ENCODE measurements at regions not wholly inside any gene's neighbourhood (a gene's known extent, or its start where the extent isn't known, plus 50 kb on each side); places are given as distances from the start of the nearest gene placed in this dataset.
"Not testable (repeated sequence)": the region's sequence is repeated elsewhere in the genome, so short reads cannot be mapped to it uniquely, and the experiment has no call there.

- H3K36me3 ChIP-seq (ENCODE audit: low read length) = no peaks in the 10 kb centered on the region
- no peak overlapping the region for H2AFZ ChIP-seq (ENCODE audit: low read depth, low read length, severe bottlenecking)
- no peak for TF ChIP-seq EZH2phosphoT487 (conservative IDR thresholded peaks at IDR 0.05; ENCODE audit: low read length)
- TF ChIP-seq, protein P1, sequence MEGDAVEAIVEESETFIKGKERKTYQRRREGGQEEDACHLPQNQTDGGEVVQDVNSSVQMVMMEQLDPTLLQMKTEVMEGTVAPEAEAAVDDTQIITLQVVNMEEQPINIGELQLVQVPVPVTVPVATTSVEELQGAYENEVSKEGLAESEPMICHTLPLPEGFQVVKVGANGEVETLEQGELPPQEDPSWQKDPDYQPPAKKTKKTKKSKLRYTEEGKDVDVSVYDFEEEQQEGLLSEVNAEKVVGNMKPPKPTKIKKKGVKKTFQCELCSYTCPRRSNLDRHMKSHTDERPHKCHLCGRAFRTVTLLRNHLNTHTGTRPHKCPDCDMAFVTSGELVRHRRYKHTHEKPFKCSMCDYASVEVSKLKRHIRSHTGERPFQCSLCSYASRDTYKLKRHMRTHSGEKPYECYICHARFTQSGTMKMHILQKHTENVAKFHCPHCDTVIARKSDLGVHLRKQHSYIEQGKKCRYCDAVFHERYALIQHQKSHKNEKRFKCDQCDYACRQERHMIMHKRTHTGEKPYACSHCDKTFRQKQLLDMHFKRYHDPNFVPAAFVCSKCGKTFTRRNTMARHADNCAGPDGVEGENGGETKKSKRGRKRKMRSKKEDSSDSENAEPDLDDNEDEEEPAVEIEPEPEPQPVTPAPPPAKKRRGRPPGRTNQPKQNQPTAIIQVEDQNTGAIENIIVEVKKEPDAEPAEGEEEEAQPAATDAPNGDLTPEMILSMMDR (IDR thresholded peaks at IDR 0.05; ENCODE audit: insufficient read depth, low read length, poor library complexity, severe bottlenecking) = no peak
Observed at GRCh38 chr22:48482771-48483170, 1344.9 kb downstream of the BRD1 start.

GRCh38 chr22:48482198-48482597 is 1345.5 kb downstream of the BRD1 start:
- H3F3A ChIP-seq (ENCODE audit: insufficient read depth); H3K4me3 ChIP-seq (ENCODE audit: insufficient read depth, low read length, poor library complexity, severe bottlenecking); H4K20me1 ChIP-seq (ENCODE audit: low read depth, low read length); H3K27ac ChIP-seq (ENCODE audit: low read depth, low read length); H2AFZ ChIP-seq (ENCODE audit: low read depth, low read length, severe bottlenecking); H3K9me2 ChIP-seq (replicated peaks; ENCODE audit: insufficient read depth, low read length); H3K36me3 ChIP-seq (ENCODE audit: low read length); H3K79me2 ChIP-seq (ENCODE audit: insufficient read depth, low read length); H3K4me2 ChIP-seq (ENCODE audit: low read depth, low read length, poor library complexity, severe bottlenecking); H3K9me3 ChIP-seq (ENCODE audit: insufficient read depth, low read length); H3K9ac ChIP-seq (ENCODE audit: low read length); H3K27me3 ChIP-seq (ENCODE audit: low read length): not testable (repeated sequence)

More at GRCh38 chr22:48482771-48483170, 1344.9 kb downstream of the BRD1 start:
- H3K9me2 ChIP-seq (replicated peaks; ENCODE audit: insufficient read depth, low read length) = no peaks in the 10 kb centered on the region
- no peak overlapping the region for H3K9ac ChIP-seq (ENCODE audit: low read length)
- H4K20me1 ChIP-seq (ENCODE audit: low read depth, low read length) = no peaks in the 10 kb centered on the region
- H3F3A ChIP-seq (ENCODE audit: insufficient read depth) = no peaks in the 10 kb centered on the region
- H3K79me2 ChIP-seq (ENCODE audit: insufficient read depth, low read length) = no peaks in the 10 kb centered on the region
- H3K9me3 ChIP-seq (ENCODE audit: insufficient read depth, low read length) = no peaks in the 10 kb centered on the region
- no peaks in the 10 kb centered on the region for H3K27me3 ChIP-seq (ENCODE audit: low read length)
- no peak overlapping the region for H3K27ac ChIP-seq (ENCODE audit: low read depth, low read length)
- H3K4me2 ChIP-seq (ENCODE audit: low read depth, low read length, poor library complexity, severe bottlenecking) = no peak overlapping the region
- H3K4me3 ChIP-seq (ENCODE audit: insufficient read depth, low read length, poor library complexity, severe bottlenecking) = no peak overlapping the region

GRCh38 chr22:48481748-48482147 is 1345.9 kb downstream of the BRD1 start:
- Histone ChIP-seq H3K9ac (ENCODE audit: low read length) (no peak overlapping the region), H3K79me2 (ENCODE audit: insufficient read depth, low read length) (no peaks in the 10 kb centered on the region), H3K9me2 (replicated peaks; ENCODE audit: insufficient read depth, low read length) (no peaks in the 10 kb centered on the region), H3K36me3 (ENCODE audit: low read length) (no peaks in the 10 kb centered on the region), H4K20me1 (ENCODE audit: low read depth, low read length) (no peaks in the 10 kb centered on the region), H3K4me2 (ENCODE audit: low read depth, low read length, poor library complexity, severe bottlenecking) (no peak overlapping the region), H3K27me3 (ENCODE audit: low read length) (no peaks in the 10 kb centered on the region), H3K9me3 (ENCODE audit: insufficient read depth, low read length) (no peaks in the 10 kb centered on the region), H2AFZ (ENCODE audit: low read depth, low read length, severe bottlenecking) (no peak overlapping the region), H3K27ac (ENCODE audit: low read depth, low read length) (no peak overlapping the region), H3F3A (ENCODE audit: insufficient read depth) (no peaks in the 10 kb centered on the region), H3K4me3 (ENCODE audit: insufficient read depth, low read length, poor library complexity, severe bottlenecking) (no peak overlapping the region)
- TF ChIP-seq EZH2phosphoT487 (conservative IDR thresholded peaks at IDR 0.05; ENCODE audit: low read length) = no peak
- TF ChIP-seq, protein P1 (IDR thresholded peaks at IDR 0.05; ENCODE audit: insufficient read depth, low read length, poor library complexity, severe bottlenecking) = no peak

GRCh38 chr22:48478529-48479265 is 1349.0 kb downstream of the BRD1 start:
- no peaks in the 10 kb centered on the region for H3K36me3 ChIP-seq (ENCODE audit: low read length)
- H3K4me2 ChIP-seq (ENCODE audit: low read depth, low read length, poor library complexity, severe bottlenecking) = no peak overlapping the region
- H4K20me1 ChIP-seq (ENCODE audit: low read depth, low read length) = no peaks in the 10 kb centered on the region
- no peaks in the 10 kb centered on the region for H3K9me3 ChIP-seq (ENCODE audit: insufficient read depth, low read length)
- H3K79me2 ChIP-seq (ENCODE audit: insufficient read depth, low read length) = no peaks in the 10 kb centered on the region
- H3K9me2 ChIP-seq (replicated peaks; ENCODE audit: insufficient read depth, low read length) = no peaks in the 10 kb centered on the region
- no peaks in the 10 kb centered on the region for H3K27me3 ChIP-seq (ENCODE audit: low read length)
- no peak overlapping the region for H3K9ac ChIP-seq (ENCODE audit: low read length)
- TF ChIP-seq, protein P1 (IDR thresholded peaks at IDR 0.05; ENCODE audit: insufficient read depth, low read length, poor library complexity, severe bottlenecking) = no peak
- TF ChIP-seq EZH2phosphoT487 (conservative IDR thresholded peaks at IDR 0.05; ENCODE audit: low read length) = no peak
- H3K27ac ChIP-seq (ENCODE audit: low read depth, low read length) = no peak overlapping the region
- H3K4me3 ChIP-seq (ENCODE audit: insufficient read depth, low read length, poor library complexity, severe bottlenecking) = no peak overlapping the region
- no peaks in the 10 kb centered on the region for H3F3A ChIP-seq (ENCODE audit: insufficient read depth)
- H2AFZ ChIP-seq (ENCODE audit: low read depth, low read length, severe bottlenecking) = no peak overlapping the region
